ENCODE measurements at regions not wholly inside any gene's neighbourhood (a gene's known extent, or its start where the extent isn't known, plus 50 kb on each side); places are given as distances from the start of the nearest gene placed in this dataset.
"Not testable (repeated sequence)": the region's sequence is repeated elsewhere in the genome, so short reads cannot be mapped to it uniquely, and the experiment has no call there.

DNA sequence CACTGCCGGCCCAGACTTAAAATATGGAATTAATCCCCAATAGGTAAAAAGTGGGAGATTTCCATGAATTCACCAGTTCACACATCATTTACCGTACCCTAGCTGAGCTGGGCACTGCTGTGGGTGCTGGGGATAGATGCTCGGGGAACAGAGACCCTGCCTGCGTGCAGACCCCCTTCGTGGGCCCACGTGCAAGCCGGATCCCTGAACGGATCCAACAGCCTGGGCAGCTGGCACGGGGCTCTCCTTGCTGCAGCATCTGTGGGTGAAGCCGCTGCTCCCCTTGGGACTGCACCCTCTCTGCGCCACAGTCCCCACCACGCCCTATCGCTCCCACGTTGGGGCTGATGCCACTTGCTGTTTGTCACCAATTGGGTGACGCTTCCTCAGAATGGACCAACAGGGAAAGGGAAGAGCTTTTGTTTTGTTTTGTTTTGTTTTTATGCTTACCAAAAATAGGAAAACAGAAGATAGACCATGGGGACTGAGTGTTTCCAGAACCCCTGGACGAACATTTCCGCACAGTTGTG is 279.7 kb upstream of the SFSWAP start:
- TF ChIP-seq, protein P1, sequence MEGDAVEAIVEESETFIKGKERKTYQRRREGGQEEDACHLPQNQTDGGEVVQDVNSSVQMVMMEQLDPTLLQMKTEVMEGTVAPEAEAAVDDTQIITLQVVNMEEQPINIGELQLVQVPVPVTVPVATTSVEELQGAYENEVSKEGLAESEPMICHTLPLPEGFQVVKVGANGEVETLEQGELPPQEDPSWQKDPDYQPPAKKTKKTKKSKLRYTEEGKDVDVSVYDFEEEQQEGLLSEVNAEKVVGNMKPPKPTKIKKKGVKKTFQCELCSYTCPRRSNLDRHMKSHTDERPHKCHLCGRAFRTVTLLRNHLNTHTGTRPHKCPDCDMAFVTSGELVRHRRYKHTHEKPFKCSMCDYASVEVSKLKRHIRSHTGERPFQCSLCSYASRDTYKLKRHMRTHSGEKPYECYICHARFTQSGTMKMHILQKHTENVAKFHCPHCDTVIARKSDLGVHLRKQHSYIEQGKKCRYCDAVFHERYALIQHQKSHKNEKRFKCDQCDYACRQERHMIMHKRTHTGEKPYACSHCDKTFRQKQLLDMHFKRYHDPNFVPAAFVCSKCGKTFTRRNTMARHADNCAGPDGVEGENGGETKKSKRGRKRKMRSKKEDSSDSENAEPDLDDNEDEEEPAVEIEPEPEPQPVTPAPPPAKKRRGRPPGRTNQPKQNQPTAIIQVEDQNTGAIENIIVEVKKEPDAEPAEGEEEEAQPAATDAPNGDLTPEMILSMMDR (IDR thresholded peaks at IDR 0.05), result not testable (repeated sequence)
- not testable (repeated sequence) for TF ChIP-seq POLR2A, EP300 (IDR thresholded peaks at IDR 0.05)
